SK-N-MC (cell line): ENCODE measurements at regions not wholly inside any gene's neighbourhood (a gene's known extent, or its start where the extent isn't known, plus 50 kb on each side); places are given as distances from the start of the nearest gene placed in this dataset.

Experiments used
- EZH2 ChIP-seq: fragments of 200-600 bp; sonication (generic); IDR thresholded peaks from one replicate; pipeline ENCODE4 v1.6.1; 2017; ENCODE audit warnings: antibody characterized with exemption
- FOXP2 ChIP-seq: optimal IDR thresholded peaks from 2 replicates; pipeline ENCODE3; 2011; ENCODE audit warnings: mild to moderate bottlenecking, moderate library complexity; ENCODE audit not compliant: insufficient read depth; ENCODE audit errors: extremely low read length, control extremely low read depth
- POLR2AphosphoS5 ChIP-seq: IDR thresholded peaks from 2 replicates; pipeline ENCODE4 v1.6.1; 2012; ENCODE audit warnings: mild to moderate bottlenecking, low read depth, low read length, borderline replicate concordance

GRCh38 chr3:127410678-127411077, 122.8 kb upstream of the PRR20G start:
- TF ChIP-seq EZH2 (no peak), POLR2AphosphoS5 (no peak), FOXP2 (no peak)
